ENCODE measurements at regions not wholly inside any gene's neighbourhood (a gene's known extent, or its start where the extent isn't known, plus 50 kb on each side); places are given as distances from the start of the nearest gene placed in this dataset.
"Not testable (repeated sequence)": the region's sequence is repeated elsewhere in the genome, so short reads cannot be mapped to it uniquely, and the experiment has no call there.

DNA sequence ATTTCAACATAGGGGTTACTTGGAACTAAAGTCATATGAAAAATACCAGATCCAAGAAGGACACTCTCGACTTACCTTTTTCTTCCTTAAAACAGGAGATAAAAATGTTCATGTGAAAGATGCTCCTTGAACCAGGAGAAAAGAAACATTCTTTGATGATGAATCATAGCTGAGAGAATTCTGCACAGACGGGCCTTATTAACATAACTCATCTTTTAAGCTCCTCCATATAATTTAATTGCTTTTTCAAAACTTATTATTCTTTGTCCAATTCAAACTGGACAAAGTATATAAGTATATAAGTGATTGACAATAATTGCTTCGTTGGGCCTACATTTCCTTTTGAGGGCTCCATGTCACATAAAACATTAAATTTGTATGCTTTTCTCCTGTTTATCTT is 945.2 kb upstream of the C9orf72 start:
- no peak for TF ChIP-seq POLR2A (IDR thresholded peaks at IDR 0.05)
- TF ChIP-seq, protein P1, sequence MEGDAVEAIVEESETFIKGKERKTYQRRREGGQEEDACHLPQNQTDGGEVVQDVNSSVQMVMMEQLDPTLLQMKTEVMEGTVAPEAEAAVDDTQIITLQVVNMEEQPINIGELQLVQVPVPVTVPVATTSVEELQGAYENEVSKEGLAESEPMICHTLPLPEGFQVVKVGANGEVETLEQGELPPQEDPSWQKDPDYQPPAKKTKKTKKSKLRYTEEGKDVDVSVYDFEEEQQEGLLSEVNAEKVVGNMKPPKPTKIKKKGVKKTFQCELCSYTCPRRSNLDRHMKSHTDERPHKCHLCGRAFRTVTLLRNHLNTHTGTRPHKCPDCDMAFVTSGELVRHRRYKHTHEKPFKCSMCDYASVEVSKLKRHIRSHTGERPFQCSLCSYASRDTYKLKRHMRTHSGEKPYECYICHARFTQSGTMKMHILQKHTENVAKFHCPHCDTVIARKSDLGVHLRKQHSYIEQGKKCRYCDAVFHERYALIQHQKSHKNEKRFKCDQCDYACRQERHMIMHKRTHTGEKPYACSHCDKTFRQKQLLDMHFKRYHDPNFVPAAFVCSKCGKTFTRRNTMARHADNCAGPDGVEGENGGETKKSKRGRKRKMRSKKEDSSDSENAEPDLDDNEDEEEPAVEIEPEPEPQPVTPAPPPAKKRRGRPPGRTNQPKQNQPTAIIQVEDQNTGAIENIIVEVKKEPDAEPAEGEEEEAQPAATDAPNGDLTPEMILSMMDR (IDR thresholded peaks at IDR 0.05): no peak
- Histone ChIP-seq H3K27ac (no peak overlapping the region), H3K4me1 (no peaks in the 10 kb centered on the region), H3K9me3 (peaks cover 0 to 10% (median 0%) of the 10 kb centered on the region in 12 donors), H3K36me3 (no peaks in the 10 kb centered on the region), H3K27me3 (no peaks in the 10 kb centered on the region), H3K4me3 (no peak overlapping the region)
- no peak for ATAC-seq
- DNase-seq: no peak
- 56 to 69% (median 66%) methylated on average over 3 of the region's 3 CpGs for WGBS, 4 donors
- intact Hi-C loops (cut with DNase I): loop anchor here in 1 of 10 donors (10.0 kb wide), 1 partner anchor 56 kb away; no protein-coding TSS in a partner anchor

DNA sequence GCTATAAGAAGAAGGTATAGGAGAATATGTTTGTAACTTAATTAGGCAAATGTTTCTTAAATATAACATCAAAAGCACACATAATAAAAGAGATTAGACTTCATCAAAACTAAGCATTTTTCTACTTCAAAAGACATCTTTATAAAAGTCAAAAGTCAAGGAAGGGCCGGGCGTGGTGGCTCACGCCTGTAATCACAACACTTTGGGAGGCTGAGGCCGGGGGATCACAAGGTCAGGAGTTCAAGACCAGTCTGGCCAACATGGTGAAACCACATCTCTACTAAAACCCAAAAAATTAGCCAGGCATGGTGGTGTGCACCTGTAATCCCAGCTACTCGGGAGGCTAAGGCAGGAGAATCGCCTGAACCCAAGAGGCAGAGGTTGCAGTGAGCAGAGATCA is 951.0 kb upstream of the C9orf72 start:
- H3K4me1 ChIP-seq; H3K36me3 ChIP-seq; intact Hi-C loops (cut with DNase I); H3K27ac ChIP-seq; DNase-seq; H3K9me3 ChIP-seq; H3K27me3 ChIP-seq; H3K4me3 ChIP-seq; ATAC-seq: not testable (repeated sequence)
- 77 to 85% (median 84%) methylated on average over 6 of the region's 6 CpGs for WGBS, 4 donors

DNA sequence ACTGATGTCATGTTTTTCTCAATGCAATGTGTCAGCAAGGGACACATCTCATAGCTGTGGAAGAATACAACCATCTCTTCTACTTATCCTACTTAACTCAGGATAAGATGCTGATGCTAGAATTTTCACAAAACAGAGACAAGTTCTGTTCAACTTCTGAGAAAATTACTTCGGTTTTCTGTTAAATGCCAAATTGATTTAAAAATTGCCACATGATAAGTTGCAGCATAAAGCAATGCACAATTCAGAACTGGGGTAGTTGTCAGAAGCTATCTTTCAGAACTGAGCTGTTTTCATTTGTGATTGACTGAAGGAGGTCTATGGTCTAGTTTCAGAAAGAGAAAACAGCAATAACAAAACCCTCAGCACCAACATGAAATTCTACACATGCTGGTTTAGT is 954.8 kb upstream of the C9orf72 start:
- TF ChIP-seq, protein P1 (IDR thresholded peaks at IDR 0.05): no peak
- no peak for TF ChIP-seq POLR2A (IDR thresholded peaks at IDR 0.05)
- intact Hi-C loops (cut with DNase I): no loop called here
- WGBS, 4 donors: 67 to 80% (median 72%) methylated on average over 1 of the region's 1 CpG

GRCh38 chr9:28538132-28538531 is 964.9 kb upstream of the C9orf72 start:
- WGBS, 4 donors: 70 to 77% (median 73%) methylated on average over 3 of the region's 3 CpGs
- DNase-seq: no peak
- intact Hi-C loops (cut with DNase I): loop anchor here in 1 of 10 donors (10.0 kb wide), 1 partner anchor 63 kb away; no protein-coding TSS in a partner anchor

More for the DNA sequence above, 954.8 kb upstream of the C9orf72 start:
- Histone ChIP-seq H3K36me3 (no peaks in the 10 kb centered on the region), H3K27ac (no peak overlapping the region), H3K27me3 (no peaks in the 10 kb centered on the region), H3K4me3 (no peak overlapping the region), H3K4me1 (no peaks in the 10 kb centered on the region), H3K9me3 (peaks cover 0 to 6% (median 0%) of the 10 kb centered on the region in 12 donors)
- DNase-seq (no peak), ATAC-seq (no peak)

More at GRCh38 chr9:28538132-28538531, 964.9 kb upstream of the C9orf72 start:
- no peaks in the 10 kb centered on the region for H3K9me3 ChIP-seq
- no peak for ATAC-seq
- no peaks in the 10 kb centered on the region for H3K36me3 ChIP-seq
- TF ChIP-seq, protein P1 (IDR thresholded peaks at IDR 0.05): no peak
- TF ChIP-seq POLR2A (IDR thresholded peaks at IDR 0.05): no peak
- no peak overlapping the region for H3K27ac ChIP-seq
- no peak overlapping the region for H3K4me3 ChIP-seq
- H3K4me1 ChIP-seq: no peaks in the 10 kb centered on the region
- H3K27me3 ChIP-seq: no peaks in the 10 kb centered on the region
